ENCODE measurements at regions not wholly inside any gene's neighbourhood (a gene's known extent, or its start where the extent isn't known, plus 50 kb on each side); places are given as distances from the start of the nearest gene placed in this dataset.

DNA sequence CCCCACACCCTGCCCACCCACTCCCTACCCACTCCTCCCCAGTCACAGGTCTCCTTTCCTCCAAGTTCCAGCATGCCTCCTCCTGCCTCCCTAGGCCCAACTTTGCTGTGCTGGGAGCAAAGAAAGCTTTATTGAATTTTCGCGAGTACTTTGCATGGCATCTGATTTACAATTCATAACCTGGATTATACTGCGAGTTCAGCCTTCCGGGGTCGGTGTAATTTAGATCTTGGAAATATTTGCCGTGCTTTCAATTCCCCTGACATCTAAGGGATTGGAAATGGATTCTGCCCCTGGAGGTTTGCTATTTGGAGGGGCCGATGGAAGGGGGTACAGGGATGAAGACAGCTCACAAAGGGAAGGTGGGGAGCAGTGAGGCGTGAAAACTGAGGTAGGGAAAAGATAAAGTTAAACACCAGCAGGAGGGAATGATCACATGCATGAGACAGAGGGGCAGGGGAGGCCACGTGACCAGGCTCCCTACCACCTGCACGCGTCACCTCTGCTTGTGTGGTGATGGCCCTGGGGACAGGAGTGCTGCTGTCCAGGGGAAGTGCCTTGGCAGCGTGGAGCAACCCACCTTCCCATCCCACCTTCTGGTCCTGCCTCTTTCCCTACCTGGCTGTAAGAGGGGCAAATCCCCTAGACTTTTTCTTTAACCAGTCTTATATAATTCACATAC, 132.3 kb upstream of the RPL38 start:
- no peak overlapping the region for H3K4me3 Mint-ChIP-seq (ENCODE audit: unreplicated experiment)

DNA sequence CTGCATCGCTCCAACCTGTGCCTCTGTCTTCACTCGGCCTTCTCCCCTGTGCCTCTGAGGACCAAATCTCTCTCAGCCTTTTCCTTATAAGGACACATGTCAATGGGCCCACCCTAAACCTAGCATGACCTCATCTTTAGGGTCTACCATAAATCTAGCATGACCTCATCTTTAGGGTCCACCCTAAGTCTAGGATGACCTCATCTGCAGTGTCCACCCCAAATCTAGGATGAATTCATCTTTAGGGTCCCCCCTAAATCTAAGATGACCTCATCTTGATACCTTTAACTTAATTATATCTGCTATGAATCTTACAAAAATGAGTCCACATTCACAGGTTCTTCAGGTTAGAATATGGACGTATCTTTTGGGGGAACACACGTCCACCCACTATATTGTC, 131.1 kb upstream of the RPL38 start:
- Mint-ChIP-seq H3K9me3 (ENCODE audit: unreplicated experiment) (no peaks in the 10 kb centered on the region), H3K36me3 (ENCODE audit: low read depth, unreplicated experiment) (no peaks in the 10 kb centered on the region), H3K4me3 (ENCODE audit: unreplicated experiment) (no peak overlapping the region), H3K27me3 (ENCODE audit: unreplicated experiment) (no peaks in the 10 kb centered on the region), H3K4me1 (ENCODE audit: unreplicated experiment) (no peaks in the 10 kb centered on the region), H3K27ac (ENCODE audit: unreplicated experiment) (no peak overlapping the region)
- DNase-seq (ENCODE audit: low spot score): no peak
- TF ChIP-seq, protein P1, sequence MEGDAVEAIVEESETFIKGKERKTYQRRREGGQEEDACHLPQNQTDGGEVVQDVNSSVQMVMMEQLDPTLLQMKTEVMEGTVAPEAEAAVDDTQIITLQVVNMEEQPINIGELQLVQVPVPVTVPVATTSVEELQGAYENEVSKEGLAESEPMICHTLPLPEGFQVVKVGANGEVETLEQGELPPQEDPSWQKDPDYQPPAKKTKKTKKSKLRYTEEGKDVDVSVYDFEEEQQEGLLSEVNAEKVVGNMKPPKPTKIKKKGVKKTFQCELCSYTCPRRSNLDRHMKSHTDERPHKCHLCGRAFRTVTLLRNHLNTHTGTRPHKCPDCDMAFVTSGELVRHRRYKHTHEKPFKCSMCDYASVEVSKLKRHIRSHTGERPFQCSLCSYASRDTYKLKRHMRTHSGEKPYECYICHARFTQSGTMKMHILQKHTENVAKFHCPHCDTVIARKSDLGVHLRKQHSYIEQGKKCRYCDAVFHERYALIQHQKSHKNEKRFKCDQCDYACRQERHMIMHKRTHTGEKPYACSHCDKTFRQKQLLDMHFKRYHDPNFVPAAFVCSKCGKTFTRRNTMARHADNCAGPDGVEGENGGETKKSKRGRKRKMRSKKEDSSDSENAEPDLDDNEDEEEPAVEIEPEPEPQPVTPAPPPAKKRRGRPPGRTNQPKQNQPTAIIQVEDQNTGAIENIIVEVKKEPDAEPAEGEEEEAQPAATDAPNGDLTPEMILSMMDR (IDR thresholded peaks at IDR 0.05; ENCODE audit: unreplicated experiment): no peak

More for the DNA sequence above, 132.3 kb upstream of the RPL38 start:
- H3K4me1 Mint-ChIP-seq (ENCODE audit: unreplicated experiment): no peaks in the 10 kb centered on the region
- H3K9me3 Mint-ChIP-seq (ENCODE audit: unreplicated experiment): no peaks in the 10 kb centered on the region
- TF ChIP-seq, protein P1 (IDR thresholded peaks at IDR 0.05; ENCODE audit: unreplicated experiment): no peak
- H3K36me3 Mint-ChIP-seq (ENCODE audit: low read depth, unreplicated experiment): no peaks in the 10 kb centered on the region
- H3K27ac Mint-ChIP-seq (ENCODE audit: unreplicated experiment): no peak overlapping the region
- no peak for DNase-seq (ENCODE audit: low spot score)
- no peaks in the 10 kb centered on the region for H3K27me3 Mint-ChIP-seq (ENCODE audit: unreplicated experiment)

DNA sequence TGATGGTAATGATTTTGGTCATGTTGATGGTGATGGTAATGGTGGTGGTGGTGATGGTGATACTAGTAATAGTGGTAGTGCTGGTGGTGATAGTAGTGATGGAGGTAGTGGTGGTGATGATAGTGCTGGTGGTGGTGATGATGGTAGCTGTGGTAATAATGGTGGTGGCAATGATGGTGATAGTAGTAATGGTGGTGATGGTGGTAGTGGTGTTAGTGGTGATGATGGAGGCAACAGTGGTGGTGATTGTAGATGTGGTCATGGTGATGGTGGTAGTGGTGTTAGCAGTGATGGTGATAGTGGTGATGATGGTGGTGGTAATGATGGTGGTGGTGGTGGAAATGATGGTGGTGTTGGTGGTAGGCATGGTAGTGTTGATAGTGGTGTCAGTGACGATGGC, 127.0 kb upstream of the RPL38 start:
- TF ChIP-seq, protein P1 (IDR thresholded peaks at IDR 0.05; ENCODE audit: unreplicated experiment): no peak
- H3K27ac Mint-ChIP-seq (ENCODE audit: unreplicated experiment): no peak overlapping the region

GRCh38 chr17:74077231-74077630, 126.2 kb upstream of the RPL38 start:
- no peak overlapping the region for H3K4me3 Mint-ChIP-seq (ENCODE audit: unreplicated experiment)
- no peaks in the 10 kb centered on the region for H3K9me3 Mint-ChIP-seq (ENCODE audit: unreplicated experiment)
- H3K4me1 Mint-ChIP-seq (ENCODE audit: unreplicated experiment): no peaks in the 10 kb centered on the region
- DNase-seq (ENCODE audit: low spot score): no peak
- TF ChIP-seq, protein P1 (IDR thresholded peaks at IDR 0.05; ENCODE audit: unreplicated experiment): no peak
- peaks cover 3% of the 10 kb centered on the region for H3K27me3 Mint-ChIP-seq (ENCODE audit: unreplicated experiment)
- H3K27ac Mint-ChIP-seq (ENCODE audit: unreplicated experiment): no peak overlapping the region
- no peaks in the 10 kb centered on the region for H3K36me3 Mint-ChIP-seq (ENCODE audit: low read depth, unreplicated experiment)

More for the DNA sequence above, 127.0 kb upstream of the RPL38 start:
- H3K36me3 Mint-ChIP-seq (ENCODE audit: low read depth, unreplicated experiment): no peaks in the 10 kb centered on the region
- H3K4me3 Mint-ChIP-seq (ENCODE audit: unreplicated experiment): no peak overlapping the region
- no peak for DNase-seq (ENCODE audit: low spot score)
- peaks cover 3% of the 10 kb centered on the region for H3K27me3 Mint-ChIP-seq (ENCODE audit: unreplicated experiment)
- H3K9me3 Mint-ChIP-seq (ENCODE audit: unreplicated experiment): no peaks in the 10 kb centered on the region
- no peaks in the 10 kb centered on the region for H3K4me1 Mint-ChIP-seq (ENCODE audit: unreplicated experiment)

GRCh38 chr17:74078363-74078941, 125.0 kb upstream of the RPL38 start:
- Mint-ChIP-seq H3K9me3 (ENCODE audit: unreplicated experiment) (no peaks in the 10 kb centered on the region), H3K27ac (ENCODE audit: unreplicated experiment) (no peak overlapping the region), H3K36me3 (ENCODE audit: low read depth, unreplicated experiment) (no peaks in the 10 kb centered on the region), H3K27me3 (ENCODE audit: unreplicated experiment) (peaks cover 6% of the 10 kb centered on the region), H3K4me1 (ENCODE audit: unreplicated experiment) (no peaks in the 10 kb centered on the region), H3K4me3 (ENCODE audit: unreplicated experiment) (no peak overlapping the region)
- no peak for DNase-seq (ENCODE audit: low spot score)
- TF ChIP-seq, protein P1 (IDR thresholded peaks at IDR 0.05; ENCODE audit: unreplicated experiment): no peak

Data from endothelial cell (in vitro differentiated cells).